ELF-1 (cell line): ENCODE measurements at regions not wholly inside any gene's neighbourhood (a gene's known extent, or its start where the extent isn't known, plus 50 kb on each side); places are given as distances from the start of the nearest gene placed in this dataset.
A peak's percentile ranks its signal among the peaks of the same experiment; 100 is the strongest.

Experiments
- DNase-seq: peaks from one replicate; pipeline ENCODE4 v3.0.0-alpha.2; 2016; ENCODE audit warnings: low read depth, low spot score

GRCh38 chr2:118738524-118739308 lies 108.7 kb downstream of the EN1 start:
- DNase-seq, result peak; percentile 39

- DNase-seq, result no peak
Observed at GRCh38 chr2:118738106-118738505, 109.3 kb downstream of the EN1 start.

- DNase-seq, result peak; percentile 15
Observed at GRCh38 chr2:118737684-118738083, 109.8 kb downstream of the EN1 start.

- DNase-seq, result no peak
Observed at GRCh38 chr2:118732432-118732831, 115.0 kb downstream of the EN1 start.

GRCh38 chr2:118731413-118731812 lies 116.0 kb downstream of the EN1 start:
- no peak for DNase-seq

GRCh38 chr2:118730405-118730804 lies 117.0 kb downstream of the EN1 start:
- no peak for DNase-seq

GRCh38 chr2:118729760-118730159 lies 117.7 kb downstream of the EN1 start:
- no peak for DNase-seq

- no peak for DNase-seq
Observed at GRCh38 chr2:118728984-118729383, 118.5 kb downstream of the EN1 start.

- no peak for DNase-seq
Observed at GRCh38 chr2:118726821-118727220, 120.6 kb downstream of the EN1 start.

- no peak for DNase-seq
Observed at GRCh38 chr2:118723394-118723793, 124.1 kb downstream of the EN1 start.

- DNase-seq, result no peak
Observed at GRCh38 chr2:118722976-118723375, 124.5 kb downstream of the EN1 start.

GRCh38 chr2:118721817-118722551 lies 125.5 kb downstream of the EN1 start:
- DNase-seq, result no peak

GRCh38 chr2:118720866-118721265 lies 126.6 kb downstream of the EN1 start:
- DNase-seq, result no peak

- DNase-seq, result no peak
Observed at GRCh38 chr2:118718921-118719320, 128.5 kb downstream of the EN1 start.

- no peak for DNase-seq
Observed at GRCh38 chr2:118716102-118716501, 131.3 kb downstream of the EN1 start.

- no peak for DNase-seq
Observed at GRCh38 chr2:118714118-118714517, 133.3 kb downstream of the EN1 start.

GRCh38 chr2:118711603-118712002 lies 135.8 kb downstream of the EN1 start:
- no peak for DNase-seq

GRCh38 chr2:118710481-118710880 lies 137.0 kb downstream of the EN1 start:
- no peak for DNase-seq

GRCh38 chr2:118709786-118710185 lies 137.7 kb downstream of the EN1 start:
- no peak for DNase-seq

- DNase-seq, result no peak
Observed at GRCh38 chr2:118706844-118707243, 140.6 kb downstream of the EN1 start.

- no peak for DNase-seq
Observed at GRCh38 chr2:118706371-118706770, 141.1 kb downstream of the EN1 start.

GRCh38 chr2:118705032-118705431 lies 142.4 kb downstream of the EN1 start:
- DNase-seq, result no peak
